Activated T-cell treated with anti-CD3 and anti-CD28 coated beads, Interleukin-2, amount 50 U/mL, for 4 hours (primary cell): ENCODE measurements at regions not wholly inside any gene's neighbourhood (a gene's known extent, or its start where the extent isn't known, plus 50 kb on each side); places are given as distances from the start of the nearest gene placed in this dataset.

Source experiments
- ATAC-seq, 2 donors: fragments of 200-7000 bp; cut with Tn5 transposase; one replicate each; pipeline ENCODE4 v1.10.0; 2021
- DNase-seq: peaks from one replicate; pipeline ENCODE4 v3.0.0-alpha.2; 2020
- H3K27me3 Mint-ChIP-seq: one replicate; pipeline ENCODE4 v1.8.0; 2021; ENCODE audit warnings: low read depth, mixed read lengths
- H3K36me3 Mint-ChIP-seq: one replicate; pipeline ENCODE4 v1.8.0; 2022; ENCODE audit warnings: mixed read lengths; ENCODE audit not compliant: insufficient read depth
- H3K4me1 Mint-ChIP-seq: one replicate; pipeline ENCODE4 v1.8.0; 2021; ENCODE audit warnings: low read depth, mixed read lengths
- H3K4me3 Mint-ChIP-seq: one replicate; pipeline ENCODE4 v1.8.0; 2021; ENCODE audit warnings: mild to moderate bottlenecking, moderate library complexity, mixed read lengths
- H3K9me3 Mint-ChIP-seq: one replicate; pipeline ENCODE4 v1.8.0; 2021; ENCODE audit warnings: mixed read lengths

GRCh38 chr6:23494367-23494766 is 631.6 kb upstream of the NRSN1 start:
- no peak for ATAC-seq
- Mint-ChIP-seq H3K4me1 (no peaks in the 10 kb centered on the region), H3K4me3 (no peak overlapping the region), H3K27me3 (no peaks in the 10 kb centered on the region), H3K36me3 (no peaks in the 10 kb centered on the region), H3K9me3 (peaks cover 27% of the 10 kb centered on the region)
- no peak for DNase-seq

- DNase-seq (no peak), ATAC-seq (no peak)
- H3K4me3 Mint-ChIP-seq: no peak overlapping the region
- no peaks in the 10 kb centered on the region for H3K36me3 Mint-ChIP-seq
- H3K4me1 Mint-ChIP-seq: no peaks in the 10 kb centered on the region
- H3K27me3 Mint-ChIP-seq: no peaks in the 10 kb centered on the region
- H3K9me3 Mint-ChIP-seq: peaks cover 9% of the 10 kb centered on the region
These were observed 628.0 kb upstream of the NRSN1 start for GRCh38 chr6:23498013-23498412.

- Mint-ChIP-seq H3K9me3 (peaks cover 7% of the 10 kb centered on the region), H3K36me3 (no peaks in the 10 kb centered on the region), H3K4me1 (no peaks in the 10 kb centered on the region), H3K27me3 (no peaks in the 10 kb centered on the region), H3K4me3 (no peak overlapping the region)
- ATAC-seq: no peak
- DNase-seq: no peak
These were observed 626.5 kb upstream of the NRSN1 start for GRCh38 chr6:23499549-23499948.

- Mint-ChIP-seq H3K4me3 (no peak overlapping the region), H3K27me3 (no peaks in the 10 kb centered on the region), H3K36me3 (no peaks in the 10 kb centered on the region), H3K4me1 (no peaks in the 10 kb centered on the region), H3K9me3 (peaks cover 8% of the 10 kb centered on the region)
- ATAC-seq: no peak
- no peak for DNase-seq
These were observed 622.8 kb upstream of the NRSN1 start for GRCh38 chr6:23503173-23503572.

- no peaks in the 10 kb centered on the region for H3K4me1 Mint-ChIP-seq
- no peaks in the 10 kb centered on the region for H3K36me3 Mint-ChIP-seq
- ATAC-seq (no peak), DNase-seq (no peak)
- H3K9me3 Mint-ChIP-seq: peaks cover 8% of the 10 kb centered on the region
- H3K27me3 Mint-ChIP-seq: no peaks in the 10 kb centered on the region
- no peak overlapping the region for H3K4me3 Mint-ChIP-seq
These were observed 621.0 kb upstream of the NRSN1 start for GRCh38 chr6:23505026-23505425.

GRCh38 chr6:23510778-23511510 is 615.1 kb upstream of the NRSN1 start:
- no peaks in the 10 kb centered on the region for H3K4me1 Mint-ChIP-seq
- H3K36me3 Mint-ChIP-seq: no peaks in the 10 kb centered on the region
- DNase-seq (no peak), ATAC-seq (no peak)
- no peak overlapping the region for H3K4me3 Mint-ChIP-seq
- H3K27me3 Mint-ChIP-seq: no peaks in the 10 kb centered on the region
- peaks cover 8% of the 10 kb centered on the region for H3K9me3 Mint-ChIP-seq

- Mint-ChIP-seq H3K27me3 (no peaks in the 10 kb centered on the region), H3K36me3 (no peaks in the 10 kb centered on the region), H3K9me3 (peaks cover 4% of the 10 kb centered on the region), H3K4me1 (no peaks in the 10 kb centered on the region), H3K4me3 (no peak overlapping the region)
- ATAC-seq (no peak), DNase-seq (no peak)
These were observed 614.2 kb upstream of the NRSN1 start for GRCh38 chr6:23511817-23512216.

GRCh38 chr6:23518294-23518693 is 607.7 kb upstream of the NRSN1 start:
- Mint-ChIP-seq H3K4me3 (no peak overlapping the region), H3K9me3 (no peaks in the 10 kb centered on the region), H3K4me1 (no peaks in the 10 kb centered on the region), H3K27me3 (no peaks in the 10 kb centered on the region), H3K36me3 (no peaks in the 10 kb centered on the region)
- no peak for DNase-seq
- no peak for ATAC-seq

- Mint-ChIP-seq H3K4me3 (no peak overlapping the region), H3K4me1 (no peaks in the 10 kb centered on the region), H3K9me3 (peaks cover 4% of the 10 kb centered on the region), H3K36me3 (no peaks in the 10 kb centered on the region), H3K27me3 (no peaks in the 10 kb centered on the region)
- DNase-seq: no peak
- ATAC-seq: no peak
These were observed 603.0 kb upstream of the NRSN1 start for GRCh38 chr6:23522792-23523547.

- no peak for ATAC-seq
- Mint-ChIP-seq H3K4me3 (no peak overlapping the region), H3K27me3 (no peaks in the 10 kb centered on the region), H3K4me1 (no peaks in the 10 kb centered on the region), H3K36me3 (no peaks in the 10 kb centered on the region), H3K9me3 (peaks cover 4% of the 10 kb centered on the region)
- DNase-seq: no peak
These were observed 602.2 kb upstream of the NRSN1 start for GRCh38 chr6:23523771-23524170.

GRCh38 chr6:23524548-23524947 is 601.5 kb upstream of the NRSN1 start:
- H3K27me3 Mint-ChIP-seq: no peaks in the 10 kb centered on the region
- no peaks in the 10 kb centered on the region for H3K4me1 Mint-ChIP-seq
- DNase-seq (no peak), ATAC-seq (no peak)
- H3K9me3 Mint-ChIP-seq: peaks cover 4% of the 10 kb centered on the region
- H3K36me3 Mint-ChIP-seq: no peaks in the 10 kb centered on the region
- H3K4me3 Mint-ChIP-seq: no peak overlapping the region

- H3K4me1 Mint-ChIP-seq: no peaks in the 10 kb centered on the region
- H3K36me3 Mint-ChIP-seq: no peaks in the 10 kb centered on the region
- no peak overlapping the region for H3K4me3 Mint-ChIP-seq
- H3K27me3 Mint-ChIP-seq: no peaks in the 10 kb centered on the region
- peaks cover 4% of the 10 kb centered on the region for H3K9me3 Mint-ChIP-seq
- no peak for ATAC-seq
- no peak for DNase-seq
These were observed 599.5 kb upstream of the NRSN1 start for GRCh38 chr6:23526526-23526925.

- ATAC-seq: no peak
- no peaks in the 10 kb centered on the region for H3K36me3 Mint-ChIP-seq
- H3K4me3 Mint-ChIP-seq: no peak overlapping the region
- no peaks in the 10 kb centered on the region for H3K27me3 Mint-ChIP-seq
- peaks cover 4% of the 10 kb centered on the region for H3K9me3 Mint-ChIP-seq
- no peaks in the 10 kb centered on the region for H3K4me1 Mint-ChIP-seq
- DNase-seq: no peak
These were observed 596.1 kb upstream of the NRSN1 start for GRCh38 chr6:23529902-23530301.

- no peak overlapping the region for H3K4me3 Mint-ChIP-seq
- DNase-seq: no peak
- no peaks in the 10 kb centered on the region for H3K27me3 Mint-ChIP-seq
- no peak for ATAC-seq
- H3K9me3 Mint-ChIP-seq: peaks cover 4% of the 10 kb centered on the region
- no peaks in the 10 kb centered on the region for H3K4me1 Mint-ChIP-seq
- H3K36me3 Mint-ChIP-seq: no peaks in the 10 kb centered on the region
These were observed 594.3 kb upstream of the NRSN1 start for GRCh38 chr6:23531666-23532065.

GRCh38 chr6:23532227-23532626 is 593.8 kb upstream of the NRSN1 start:
- Mint-ChIP-seq H3K4me1 (no peaks in the 10 kb centered on the region), H3K27me3 (no peaks in the 10 kb centered on the region), H3K4me3 (no peak overlapping the region), H3K36me3 (no peaks in the 10 kb centered on the region), H3K9me3 (no peaks in the 10 kb centered on the region)
- no peak for DNase-seq
- no peak for ATAC-seq
